HG02885 (cell line): ENCODE measurements at regions not wholly inside any gene's neighbourhood (a gene's known extent, or its start where the extent isn't known, plus 50 kb on each side); places are given as distances from the start of the nearest gene placed in this dataset.

Source experiments
- ATAC-seq: cut with Tn5 transposase; IDR thresholded peaks from one replicate; pipeline ENCODE4 v1.9.1; 2021; ENCODE audit warnings: mild to moderate bottlenecking; ENCODE audit not compliant: unreplicated experiment, poor library complexity

- no peak for ATAC-seq
Observed at GRCh38 chr2:226357816-226358215, 441.8 kb downstream of the IRS1 start.

- ATAC-seq: no peak
Observed at GRCh38 chr2:226355600-226355999, 444.0 kb downstream of the IRS1 start.

- no peak for ATAC-seq
Observed at GRCh38 chr2:226354434-226354833, 445.2 kb downstream of the IRS1 start.

DNA sequence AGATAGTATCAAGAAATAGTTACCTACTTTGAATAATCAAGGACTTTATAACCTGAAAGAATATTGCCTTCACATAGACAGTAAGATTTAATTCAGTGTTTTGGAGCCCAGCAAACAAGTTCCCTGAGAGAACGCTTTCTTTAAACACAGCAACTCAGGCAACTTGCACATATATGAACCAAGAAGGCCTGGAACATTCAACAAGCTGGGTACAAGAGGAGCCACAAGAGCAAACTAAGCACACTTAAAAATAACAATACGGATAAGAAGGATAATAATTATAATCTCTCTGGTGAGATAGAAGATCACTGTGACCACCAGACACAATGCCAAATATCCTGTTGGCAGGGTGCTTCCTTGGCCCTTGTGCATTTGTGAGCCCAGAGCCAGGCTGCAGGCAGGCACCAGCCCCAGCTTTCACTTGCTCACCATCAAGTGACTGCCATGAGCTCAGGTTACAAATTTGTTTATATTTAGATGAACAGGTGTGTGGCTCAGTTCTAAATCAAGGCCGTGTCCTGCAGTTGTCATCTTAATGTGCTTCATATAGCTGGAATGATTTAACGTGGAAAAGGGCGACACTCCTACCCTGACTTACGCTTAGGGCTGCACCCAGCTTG lies 446.6 kb downstream of the IRS1 start:
- ATAC-seq: no peak

GRCh38 chr2:226351711-226352110 lies 447.9 kb downstream of the IRS1 start:
- ATAC-seq: no peak

GRCh38 chr2:226339616-226340015 lies 460.0 kb downstream of the IRS1 start:
- no peak for ATAC-seq

GRCh38 chr2:226338825-226339224 lies 460.8 kb downstream of the IRS1 start:
- no peak for ATAC-seq

- no peak for ATAC-seq
Observed at GRCh38 chr2:226337941-226338600, 461.5 kb downstream of the IRS1 start.

DNA sequence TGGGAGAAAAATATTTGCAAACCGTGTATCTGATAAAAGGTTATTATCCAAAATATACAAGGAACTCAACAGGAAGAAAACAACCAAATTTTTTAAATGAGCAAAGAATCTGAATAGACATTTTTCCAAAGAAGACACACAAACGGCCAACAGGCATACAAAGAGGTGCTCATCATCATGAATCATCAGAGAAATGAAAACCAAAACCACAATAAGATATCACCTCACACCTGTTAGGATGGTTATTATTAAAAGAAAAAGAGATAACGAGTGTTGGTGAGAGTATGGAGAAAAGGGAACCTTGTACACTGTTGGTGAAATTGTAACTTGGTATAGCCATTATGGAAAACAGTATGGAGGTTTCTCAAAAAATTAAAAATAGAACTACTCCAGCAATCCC lies 463.3 kb downstream of the IRS1 start:
- ATAC-seq: no peak

- no peak for ATAC-seq
Observed at GRCh38 chr2:226334981-226335720, 464.5 kb downstream of the IRS1 start.

- ATAC-seq: no peak
Observed at GRCh38 chr2:226333388-226333787, 466.2 kb downstream of the IRS1 start.

GRCh38 chr2:226330206-226330605 lies 469.4 kb downstream of the IRS1 start:
- no peak for ATAC-seq

- ATAC-seq: no peak
Observed at GRCh38 chr2:226329180-226329579, 470.4 kb downstream of the IRS1 start.

DNA sequence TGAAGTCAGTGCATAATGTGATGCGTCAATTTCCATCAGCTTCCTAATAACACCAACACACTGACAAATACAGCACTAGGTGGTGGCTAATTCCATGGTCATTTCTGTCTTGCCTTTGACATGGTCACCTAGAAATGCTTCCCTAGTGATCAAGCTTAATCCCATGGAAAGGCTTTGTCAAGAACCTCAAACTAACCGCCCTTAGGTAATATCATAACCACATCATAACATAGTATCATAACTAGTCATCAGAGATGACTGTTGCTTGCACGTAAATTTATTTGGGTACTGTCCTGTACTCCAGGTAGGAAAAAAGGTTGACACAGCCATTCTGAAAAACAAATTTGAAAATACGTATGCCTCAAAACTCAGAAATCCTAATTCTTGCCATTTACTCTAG lies 471.8 kb downstream of the IRS1 start:
- no peak for ATAC-seq

GRCh38 chr2:226325526-226325925 lies 474.1 kb downstream of the IRS1 start:
- no peak for ATAC-seq

GRCh38 chr2:226320076-226320948 lies 479.3 kb downstream of the IRS1 start:
- no peak for ATAC-seq

DNA sequence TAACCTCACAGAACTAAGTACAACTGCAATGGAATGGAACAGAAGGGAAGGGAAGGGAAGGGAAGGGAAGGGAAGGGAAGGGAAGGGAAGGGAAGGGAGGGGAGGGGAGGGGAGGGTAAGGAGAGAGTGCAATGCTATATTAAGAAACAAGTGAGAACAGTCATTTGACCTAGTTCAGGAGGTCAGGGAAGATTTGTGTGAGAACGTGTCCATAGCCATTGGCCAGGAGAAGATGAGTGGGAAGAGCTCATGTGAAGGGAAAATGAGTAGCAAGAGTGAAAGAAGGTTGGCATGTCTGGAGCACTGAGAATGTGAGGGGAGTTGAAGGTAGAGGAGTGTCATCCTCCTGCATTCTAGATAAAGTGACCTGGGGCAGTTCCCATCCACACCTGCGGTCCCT lies 481.6 kb downstream of the IRS1 start:
- ATAC-seq: no peak

- ATAC-seq: no peak
Observed at GRCh38 chr2:226313060-226313459, 486.6 kb downstream of the IRS1 start.

DNA sequence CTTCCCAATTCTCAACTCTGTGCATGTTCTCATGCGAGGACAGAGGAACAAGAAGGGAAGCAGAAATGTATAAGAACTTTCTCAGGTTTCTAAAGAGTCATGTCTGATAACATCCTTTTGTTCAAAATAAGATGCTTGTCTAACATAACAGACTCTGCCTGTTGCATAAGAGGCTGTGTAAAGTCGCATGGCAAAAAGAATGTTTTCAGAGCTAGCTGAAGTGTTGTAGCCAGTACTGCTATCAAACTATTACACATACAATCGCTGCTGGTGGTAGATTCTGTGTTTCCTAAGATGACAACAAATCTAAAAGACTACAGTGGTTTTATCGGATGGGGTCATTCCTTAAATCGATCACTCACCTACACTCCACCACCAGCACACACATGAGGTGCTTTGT lies 487.5 kb downstream of the IRS1 start:
- no peak for ATAC-seq

- ATAC-seq: no peak
Observed at GRCh38 chr2:226310146-226310545, 489.5 kb downstream of the IRS1 start.

DNA sequence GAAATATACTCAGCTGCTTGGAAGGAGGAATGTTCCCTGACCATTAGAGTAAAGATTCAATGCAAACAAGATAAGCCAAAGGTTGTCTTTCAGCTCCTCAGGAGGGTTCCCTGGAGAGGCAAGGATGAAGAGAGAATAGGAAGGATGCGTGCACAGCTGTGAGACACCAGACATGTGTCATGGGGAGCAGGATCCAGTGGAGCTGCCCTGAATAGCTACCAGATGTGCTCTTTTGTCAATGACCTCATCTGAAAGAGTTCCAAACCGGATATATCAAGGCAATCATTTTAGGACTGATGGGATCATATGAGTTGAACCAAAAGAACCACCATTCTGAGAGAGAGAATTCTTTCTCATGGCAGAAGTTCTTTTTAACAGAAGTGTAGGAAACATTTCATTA lies 490.6 kb downstream of the IRS1 start:
- ATAC-seq: no peak
